IMR-90 (cell line): ENCODE measurements at regions not wholly inside any gene's neighbourhood (a gene's known extent, or its start where the extent isn't known, plus 50 kb on each side); places are given as distances from the start of the nearest gene placed in this dataset.

ENCODE experiments used
- ATAC-seq: fragments of 200-7000 bp; cut with Tn5 transposase; 2 replicates; pipeline ENCODE4 v1.9.1; 2020; ENCODE audit warnings: low read depth, mild to moderate bottlenecking, moderate library complexity
- BruUV-seq: library from RNA; stranded (reverse); fragments of 400-500 nt; replicated peaks from 2 replicates; lab custom pipeline; 2021; lab: Mats Ljungman, UMichigan
- CTCF ChIA-PET: fragments of 300-600 bp; formaldehyde crosslinking; extraction: SDS; loops from one replicate; lab custom pipeline; 2021; ENCODE audit warnings: antibody characterized with exemption; lab: Yijun Ruan, JAX
- POLR2A ChIA-PET: fragments of 300-600 bp; sonication (Branson Sonifier 250); formaldehyde crosslinking; loops from one replicate; lab custom pipeline; 2022; ENCODE audit warnings: antibody characterized with exemption; ENCODE audit not compliant: unreplicated experiment; lab: Charles Lee
- DNase-seq: peaks from one replicate; pipeline ENCODE4 v3.0.0; 2013
- H2AFZ ChIP-seq: replicated peaks from 2 replicates; pipeline ENCODE3; 2013; ENCODE audit warnings: low read length, mild to moderate bottlenecking; ENCODE audit not compliant: poor library complexity
- H2AK5ac ChIP-seq: 2 replicates; pipeline ENCODE4 v1.6.1; 2013; ENCODE audit warnings: low read depth, low read length, inconsistent platforms
- H2AK9ac ChIP-seq: replicated peaks from 2 replicates; pipeline ENCODE3; 2013; ENCODE audit warnings: mild to moderate bottlenecking, low read depth, low read length, moderate library complexity; ENCODE audit not compliant: poor library complexity
- H2BK120ac ChIP-seq: 2 replicates; pipeline ENCODE4 v1.6.1; 2013; ENCODE audit warnings: low read depth, low read length, inconsistent platforms
- H2BK15ac ChIP-seq: 3 replicates; pipeline ENCODE4 v1.6.1; 2013; ENCODE audit warnings: low read depth, low read length, inconsistent platforms
- H2BK20ac ChIP-seq: 2 replicates; pipeline ENCODE4 v1.6.1; 2013; ENCODE audit warnings: low read depth, mild to moderate bottlenecking, inconsistent platforms, low read length, moderate library complexity
- H2BK5ac ChIP-seq: 2 replicates; pipeline ENCODE4 v1.6.1; 2013; ENCODE audit warnings: mild to moderate bottlenecking, low read depth, low read length, inconsistent platforms; ENCODE audit not compliant: poor library complexity, severe bottlenecking
- H3K14ac ChIP-seq: replicated peaks from 2 replicates; pipeline ENCODE4 v1.6.1; 2013; ENCODE audit warnings: low read depth, low read length, inconsistent platforms
- H3K18ac ChIP-seq: 2 replicates; pipeline ENCODE4 v1.6.1; 2013; ENCODE audit warnings: low read depth, low read length, control low read depth
- H3K23ac ChIP-seq: 2 replicates; pipeline ENCODE4 v1.6.1; 2013; ENCODE audit warnings: low read depth, low read length, inconsistent platforms
- H3K27ac ChIP-seq: 2 replicates; pipeline ENCODE4 v1.5.1; 2013; ENCODE audit warnings: mild to moderate bottlenecking, control low read depth, low read length; ENCODE audit not compliant: insufficient read depth
- H3K27me3 ChIP-seq: 2 replicates; pipeline ENCODE4 v1.6.1; 2013; ENCODE audit warnings: low read length; ENCODE audit not compliant: control insufficient read depth, insufficient read depth
- H3K36me3 ChIP-seq: 2 replicates; pipeline ENCODE4 v1.6.1; 2013; ENCODE audit warnings: low read length, mixed read lengths; ENCODE audit not compliant: control insufficient read depth, insufficient read depth
- H3K4ac ChIP-seq: 2 replicates; pipeline ENCODE4 v1.6.1; 2013; ENCODE audit warnings: low read depth, low read length, inconsistent platforms
- H3K4me1 ChIP-seq: 2 replicates; pipeline ENCODE4 v1.6.1; 2013; ENCODE audit warnings: low read length, mixed read lengths; ENCODE audit not compliant: control insufficient read depth, insufficient read depth
- H3K4me2 ChIP-seq: 2 replicates; pipeline ENCODE4 v1.6.1; 2013; ENCODE audit warnings: low read depth, mild to moderate bottlenecking, control low read depth, low read length, moderate library complexity
- H3K4me3 ChIP-seq: 2 replicates; pipeline ENCODE4 v1.5.1; 2013; ENCODE audit warnings: low read depth, mild to moderate bottlenecking, control low read depth, low read length, moderate library complexity; ENCODE audit not compliant: insufficient read depth
- H3K56ac ChIP-seq: 2 replicates; pipeline ENCODE4 v1.6.1; 2013; ENCODE audit warnings: low read length, inconsistent platforms; ENCODE audit not compliant: insufficient read depth; ENCODE audit errors: extremely low read depth
- H3K79me1 ChIP-seq, 2 experiments: 2 replicates each; pipeline ENCODE4 v1.6.1; 2013; ENCODE audit warnings: low read length in 2 of 2, inconsistent platforms in 1 of 2, low read depth in 1 of 2
- H3K9ac ChIP-seq: 2 replicates; pipeline ENCODE4 v1.6.1; 2013; ENCODE audit warnings: low read depth, low read length, control low read depth
- H3K9me1 ChIP-seq: 2 replicates; pipeline ENCODE4 v1.6.1; 2013; ENCODE audit warnings: low read length, inconsistent platforms; ENCODE audit not compliant: insufficient read depth
- H3K9me3 ChIP-seq: 2 replicates; pipeline ENCODE4 v1.6.1; 2013; ENCODE audit warnings: low read length; ENCODE audit not compliant: control insufficient read depth, insufficient read depth
- H4K20me1 ChIP-seq: 2 replicates; pipeline ENCODE4 v1.6.1; 2013; ENCODE audit warnings: low read length, inconsistent platforms; ENCODE audit not compliant: insufficient read depth
- H4K5ac ChIP-seq: 2 replicates; pipeline ENCODE4 v1.6.1; 2013; ENCODE audit warnings: mild to moderate bottlenecking, low read depth, low read length, control low read depth
- H4K8ac ChIP-seq, 2 experiments: 2 replicates each; pipeline ENCODE4 v1.6.1; 2013; ENCODE audit warnings: low read depth in 2 of 2, low read length in 2 of 2, control low read depth in 1 of 2, inconsistent platforms in 1 of 2
- H4K91ac ChIP-seq: 2 replicates; pipeline ENCODE4 v1.6.1; 2013; ENCODE audit warnings: low read depth, low read length, inconsistent platforms; ENCODE audit not compliant: insufficient read depth
- BHLHE40 ChIP-seq: fragments of 150-350 bp; IDR thresholded peaks from 2 replicates; pipeline ENCODE4 v1.6.1; 2016; ENCODE audit warnings: mild to moderate bottlenecking, low read depth, low read length
- CEBPB ChIP-seq: IDR thresholded peaks from 2 replicates; pipeline ENCODE4 v1.6.1; 2012; ENCODE audit warnings: low read depth, low read length, improper control_type of control experiment
- CHD1 ChIP-seq: IDR thresholded peaks from 2 replicates; pipeline ENCODE4 v1.6.1; 2012; ENCODE audit warnings: low read depth, low read length, improper control_type of control experiment
- CTCF ChIP-seq: conservative IDR thresholded peaks from 2 replicates; pipeline ENCODE4 v1.5.1; 2012; ENCODE audit warnings: mild to moderate bottlenecking, low read depth, low read length, improper control_type of control experiment
- ELK1 ChIP-seq: fragments of 150-350 bp; IDR thresholded peaks from 2 replicates; pipeline ENCODE4 v1.6.1; 2016; ENCODE audit warnings: low read depth, mild to moderate bottlenecking, low read length, moderate library complexity, borderline replicate concordance
- FOS ChIP-seq: fragments of 150-350 bp; IDR thresholded peaks from 2 replicates; pipeline ENCODE4 v1.6.1; 2016; ENCODE audit warnings: low read depth, low read length
- MAFK ChIP-seq: IDR thresholded peaks from 2 replicates; pipeline ENCODE4 v1.6.1; 2012; ENCODE audit warnings: low read depth, low read length, improper control_type of control experiment
- MAZ ChIP-seq: IDR thresholded peaks from 2 replicates; pipeline ENCODE4 v1.6.1; 2012; ENCODE audit warnings: low read depth, mild to moderate bottlenecking, low read length, improper control_type of control experiment, moderate library complexity, borderline replicate concordance
- MXI1 ChIP-seq: IDR thresholded peaks from 2 replicates; pipeline ENCODE4 v1.6.1; 2012; ENCODE audit warnings: low read depth, mild to moderate bottlenecking, low read length, moderate library complexity, borderline replicate concordance
- NFE2L2 ChIP-seq: fragments of 150-350 bp; IDR thresholded peaks from 2 replicates; pipeline ENCODE4 v1.6.1; 2016; ENCODE audit warnings: low read depth, mild to moderate bottlenecking, low read length
- POLR2A ChIP-seq: IDR thresholded peaks from 2 replicates; pipeline ENCODE4 v1.6.1; 2012; ENCODE audit warnings: mild to moderate bottlenecking, low read depth, low read length
- RCOR1 ChIP-seq: IDR thresholded peaks from 2 replicates; pipeline ENCODE4 v1.6.1; 2012; ENCODE audit warnings: mild to moderate bottlenecking, low read length, improper control_type of control experiment; ENCODE audit not compliant: insufficient replicate concordance
- RFX5 ChIP-seq: IDR thresholded peaks from 2 replicates; pipeline ENCODE4 v1.8.0; 2012; ENCODE audit warnings: low read depth, mild to moderate bottlenecking, low read length, moderate library complexity
- SMC3 ChIP-seq: fragments of 150-350 bp; IDR thresholded peaks from 2 replicates; pipeline ENCODE4 v1.6.1; 2016; ENCODE audit warnings: low read depth, mild to moderate bottlenecking, antibody characterized with exemption, low read length, moderate library complexity
- USF2 ChIP-seq: fragments of 150-350 bp; IDR thresholded peaks from 2 replicates; pipeline ENCODE4 v1.6.1; 2017; ENCODE audit warnings: mild to moderate bottlenecking, antibody characterized with exemption, low read length, low read depth
- WGBS, 2 experiments: methylation state at CpG; one replicate each; pipeline versions ENCODE4 v1.1.5 to v1.1.7; 2013; ENCODE audit warnings: missing lambda C conversion rate in 2 of 2; ENCODE audit not compliant: insufficient read length in 1 of 2; ENCODE audit errors: extremely low coverage in 2 of 2; 5-methylcytosine and 5-hydroxymethylcytosine counted together
- dilution Hi-C: fragments of 300-500 bp; cut with HindIII; formaldehyde crosslinking; loops from one replicate; pipeline ENCODE4 v1.14.3; 2018; ENCODE audit warnings: low sequenced_read_pairs; ENCODE audit not compliant: unreplicated experiment
- in situ Hi-C: fragments of 300-500 bp; cut with MboI; formaldehyde crosslinking; loops from 3 replicates; pipeline ENCODE4 v1.14.3; 2019; ENCODE audit warnings: low sequenced_read_pairs, inconsistent platforms, mixed read lengths
- intact Hi-C: fragments of 100-400 bp; cut with micrococcal nuclease; formaldehyde crosslinking; loops from 2 replicates; pipeline ENCODE4 v1.10.0; 2022

GRCh38 chr6:106875782-106876321, 98.7 kb downstream of the CD24 start:
- H2BK15ac ChIP-seq: no peak overlapping the region
- POLR2A ChIA-PET: no interaction called here
- no peak overlapping the region for H2BK120ac ChIP-seq
- no peaks in the 10 kb centered on the region for H3K9me1 ChIP-seq
- BruUV-seq: no TSS peak
- H3K36me3 ChIP-seq: no peaks in the 10 kb centered on the region
- H4K91ac ChIP-seq: no peak overlapping the region
- no peaks in the 10 kb centered on the region for H3K79me1 ChIP-seq
- CTCF ChIA-PET: no interaction called here
- no peak overlapping the region for H3K4ac ChIP-seq
- no peak overlapping the region for H3K27ac ChIP-seq
- H3K4me1 ChIP-seq: no peaks in the 10 kb centered on the region
- WGBS, 2 experiments: 64% methylated on average over 2 of the region's 4 CpGs; no CpG with 5 or more reads in 1 of the 2 experiments
- H3K9ac ChIP-seq: no peak overlapping the region
- H3K4me2 ChIP-seq: no peak overlapping the region
- no peak overlapping the region for H4K8ac ChIP-seq
- no peaks in the 10 kb centered on the region for H3K27me3 ChIP-seq
- no peaks in the 10 kb centered on the region for H3K9me3 ChIP-seq
- no peak overlapping the region for H2BK20ac ChIP-seq
- no peak overlapping the region for H2AK5ac ChIP-seq
- no peak overlapping the region for H2AFZ ChIP-seq
- no peak overlapping the region for H2BK5ac ChIP-seq
- in situ Hi-C loops: no loop called here
- H4K20me1 ChIP-seq: no peaks in the 10 kb centered on the region
- H3K4me3 ChIP-seq: no peak overlapping the region
- dilution Hi-C loops: no loop called here
- H3K23ac ChIP-seq: no peak overlapping the region
- no peak for DNase-seq
- H3K18ac ChIP-seq: no peak overlapping the region
- no peak overlapping the region for H2AK9ac ChIP-seq
- no peak for ATAC-seq
- no peak overlapping the region for H4K5ac ChIP-seq
- TF ChIP-seq SMC3 (no peak), USF2 (no peak), RFX5 (no peak), FOS (no peak), CTCF (no peak), CEBPB (no peak), BHLHE40 (no peak), ELK1 (no peak), CHD1 (no peak), POLR2A (no peak), MAZ (no peak), MXI1 (no peak), MAFK (no peak), RCOR1 (no peak), NFE2L2 (no peak)
- H3K56ac ChIP-seq: no peak overlapping the region
- intact Hi-C loops: no loop called here
- H3K14ac ChIP-seq: no peak overlapping the region
